ENCODE measurements at regions not wholly inside any gene's neighbourhood (a gene's known extent, or its start where the extent isn't known, plus 50 kb on each side); places are given as distances from the start of the nearest gene placed in this dataset.

GRCh38 chr6:141451511-141452353 is 681.0 kb upstream of the GJE1 start:
- DNase-seq (ENCODE audit: low spot score) = peak; percentile 80

GRCh38 chr6:141451181-141451510 is 681.6 kb upstream of the GJE1 start:
- DNase-seq (ENCODE audit: low spot score) = peak; percentile 4

GRCh38 chr6:141445928-141446628 is 686.6 kb upstream of the GJE1 start:
- no peak for DNase-seq (ENCODE audit: low spot score)

- no peak for DNase-seq (ENCODE audit: low spot score)
Observed at GRCh38 chr6:141443668-141444289, 688.9 kb upstream of the GJE1 start.

- no peak for DNase-seq (ENCODE audit: low spot score)
Observed at GRCh38 chr6:141443032-141443431, 689.7 kb upstream of the GJE1 start.

GRCh38 chr6:141439513-141439912 is 693.2 kb upstream of the GJE1 start:
- no peak for DNase-seq (ENCODE audit: low spot score)

- DNase-seq (ENCODE audit: low spot score) = no peak
Observed at GRCh38 chr6:141437685-141438084, 695.0 kb upstream of the GJE1 start.

- DNase-seq (ENCODE audit: low spot score) = no peak
Observed at GRCh38 chr6:141437011-141437410, 695.7 kb upstream of the GJE1 start.

- DNase-seq (ENCODE audit: low spot score) = no peak
Observed at GRCh38 chr6:141426400-141426980, 706.2 kb upstream of the GJE1 start.

GRCh38 chr6:141421378-141421777 is 711.3 kb upstream of the GJE1 start:
- peak; percentile 12 for DNase-seq (ENCODE audit: low spot score)

- DNase-seq (ENCODE audit: low spot score) = no peak
Observed at GRCh38 chr6:141418076-141418475, 714.6 kb upstream of the GJE1 start.

GRCh38 chr6:141415896-141416295 is 716.8 kb upstream of the GJE1 start:
- no peak for DNase-seq (ENCODE audit: low spot score)

- no peak for DNase-seq (ENCODE audit: low spot score)
Observed at GRCh38 chr6:141413196-141413595, 719.5 kb upstream of the GJE1 start.

- no peak for DNase-seq (ENCODE audit: low spot score)
Observed at GRCh38 chr6:141406761-141407160, 726.0 kb upstream of the GJE1 start.

GRCh38 chr6:141403827-141404226 is 728.9 kb upstream of the GJE1 start:
- DNase-seq (ENCODE audit: low spot score) = no peak

GRCh38 chr6:141403103-141403502 is 729.6 kb upstream of the GJE1 start:
- DNase-seq (ENCODE audit: low spot score) = no peak

GRCh38 chr6:141402489-141402888 is 730.2 kb upstream of the GJE1 start:
- no peak for DNase-seq (ENCODE audit: low spot score)

GRCh38 chr6:141401851-141402250 is 730.9 kb upstream of the GJE1 start:
- DNase-seq (ENCODE audit: low spot score) = no peak

- DNase-seq (ENCODE audit: low spot score) = no peak
Observed at GRCh38 chr6:141401168-141401567, 731.6 kb upstream of the GJE1 start.

GRCh38 chr6:141398949-141399348 is 733.8 kb upstream of the GJE1 start:
- no peak for DNase-seq (ENCODE audit: low spot score)

- DNase-seq (ENCODE audit: low spot score) = no peak
Observed at GRCh38 chr6:141395443-141396008, 737.2 kb upstream of the GJE1 start.

GRCh38 chr6:141394565-141395051 is 738.1 kb upstream of the GJE1 start:
- no peak for DNase-seq (ENCODE audit: low spot score)

Measured in kidney capillary endothelial cell (primary cell).